ENCODE measurements at regions not wholly inside any gene's neighbourhood (a gene's known extent, or its start where the extent isn't known, plus 50 kb on each side); places are given as distances from the start of the nearest gene placed in this dataset.

DNA sequence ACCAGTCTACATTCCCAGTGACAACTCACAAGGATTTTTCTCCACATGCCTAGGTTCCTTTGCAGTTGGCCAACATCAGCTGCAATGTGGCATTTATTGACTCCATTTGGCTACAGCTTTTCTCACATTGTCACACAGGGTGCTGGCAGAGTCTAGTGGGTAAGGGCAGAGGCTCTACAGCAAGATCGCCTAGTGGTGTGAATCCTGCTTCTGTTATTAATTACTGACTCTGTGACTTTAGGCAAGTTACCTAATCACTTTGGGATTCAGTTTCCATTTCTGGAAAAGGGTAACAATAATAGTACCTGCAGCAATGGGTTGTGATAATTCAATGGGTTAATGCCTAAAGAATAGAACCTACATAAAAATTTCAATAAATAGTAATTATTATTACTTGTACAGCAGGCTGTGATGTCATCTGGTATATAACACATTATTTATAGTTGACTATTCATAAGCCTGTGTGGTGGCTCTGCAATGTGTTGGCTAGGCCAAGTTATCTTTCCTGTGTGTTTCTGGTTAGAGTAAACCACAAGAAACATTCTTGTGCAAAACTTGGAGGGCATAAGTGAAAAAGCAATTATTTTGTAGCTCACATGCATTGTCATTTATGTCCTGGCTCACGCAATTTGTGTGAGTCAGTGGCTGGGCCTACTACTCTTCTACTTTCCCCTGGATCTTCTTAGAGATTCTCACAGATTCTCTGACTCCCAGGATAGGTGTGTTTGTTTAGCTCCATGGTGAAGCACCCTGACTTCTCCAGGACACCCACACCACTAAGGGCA is 59.5 kb downstream of the PTGS2 start:
- peak; percentile 43 for DNase-seq

- peak; percentile 75 for DNase-seq
These were observed 61.6 kb downstream of the PTGS2 start for GRCh38 chr1:186618401-186619170.

DNA sequence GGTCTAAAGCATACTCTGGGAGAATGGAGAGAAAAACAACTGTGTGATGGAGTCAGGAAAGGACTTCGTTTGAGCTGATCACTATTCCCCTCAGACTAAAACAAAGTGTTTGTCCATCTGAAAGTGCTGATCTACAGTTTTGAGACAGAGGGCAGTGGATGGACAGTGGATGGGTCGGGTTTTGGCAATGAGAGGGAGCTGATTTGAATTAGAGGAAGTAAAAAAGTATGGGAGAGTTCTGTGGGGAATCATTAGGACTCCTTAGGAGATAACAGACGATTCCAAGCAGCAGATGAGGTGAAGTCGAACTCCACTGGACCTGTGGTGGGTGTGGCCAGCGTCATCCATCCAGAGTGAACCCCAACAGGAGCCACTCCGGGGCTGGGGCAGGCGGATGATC is 62.3 kb downstream of the PTGS2 start:
- DNase-seq: peak; percentile 20

GRCh38 chr1:186616511-186616910 is 63.7 kb downstream of the PTGS2 start:
- no peak for DNase-seq

DNA sequence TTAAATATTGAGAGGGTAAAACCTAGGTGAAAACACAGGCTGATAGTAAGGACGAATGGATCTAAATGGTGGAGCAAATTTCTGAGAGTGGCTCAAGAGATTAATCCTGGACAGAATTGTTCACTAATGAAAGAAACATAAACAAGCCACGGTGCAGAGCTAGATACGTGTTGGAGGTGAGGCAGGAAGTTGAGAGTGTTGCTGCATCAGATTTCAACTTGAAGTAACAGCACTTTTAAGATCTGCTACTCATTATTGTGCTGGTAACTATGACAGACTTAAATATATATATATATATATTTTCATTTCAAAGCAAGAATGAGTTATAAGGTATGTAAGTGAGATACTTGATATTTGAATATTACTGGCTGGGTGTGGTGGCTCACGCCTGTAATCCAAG is 64.9 kb downstream of the PTGS2 start:
- DNase-seq: no peak

GRCh38 chr1:186611156-186611555 is 69.1 kb downstream of the PTGS2 start:
- DNase-seq: no peak

DNA sequence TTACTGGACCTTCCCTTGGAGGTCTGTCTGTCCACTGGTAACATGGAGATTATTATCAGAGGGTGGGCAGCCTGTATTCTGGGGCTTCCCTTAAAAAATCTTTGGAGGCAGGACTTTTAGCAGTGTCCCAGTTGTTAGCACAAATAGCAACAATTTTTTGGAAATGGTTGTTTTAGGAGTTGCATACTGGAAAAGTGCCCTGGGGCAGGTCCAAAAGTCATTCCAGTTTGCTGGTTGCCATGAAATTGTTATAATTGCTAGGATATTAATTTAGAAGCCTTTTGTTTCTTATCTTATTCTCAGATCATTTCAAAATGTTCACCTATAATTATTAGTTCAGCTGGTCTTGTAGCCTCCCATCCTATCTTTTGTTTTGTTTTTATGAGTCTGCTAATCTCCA is 71.0 kb downstream of the PTGS2 start:
- DNase-seq: no peak

DNA sequence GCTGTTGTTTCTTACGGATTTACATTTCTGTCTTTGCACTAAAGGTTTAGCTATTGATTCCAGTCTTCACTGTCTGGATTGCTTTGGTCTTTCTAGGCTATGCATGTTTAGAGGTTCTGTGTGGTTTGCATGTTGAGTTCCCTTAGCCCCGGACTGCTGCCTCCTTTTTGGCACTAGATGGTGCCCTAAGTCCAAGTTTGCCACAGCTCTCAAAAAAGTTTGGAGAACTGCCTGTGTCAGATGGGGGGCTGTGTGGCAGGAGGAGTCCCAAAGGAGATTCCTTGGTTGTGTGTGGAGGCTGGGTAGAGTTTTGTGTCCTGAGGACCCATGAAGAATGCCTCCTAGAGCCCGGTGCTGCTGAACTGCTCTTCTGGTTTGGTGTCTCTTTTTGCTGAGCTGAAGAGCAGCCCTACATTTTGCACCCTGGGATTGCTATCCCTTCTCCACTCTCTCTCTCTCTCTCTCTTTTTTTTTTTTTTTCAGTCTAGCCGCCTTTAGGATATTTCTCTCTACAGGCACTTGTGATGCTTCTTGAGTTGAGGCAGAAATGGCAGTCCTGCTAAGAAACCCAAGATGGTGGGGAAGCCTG is 74.4 kb downstream of the PTGS2 start:
- peak; percentile 39 for DNase-seq

DNA sequence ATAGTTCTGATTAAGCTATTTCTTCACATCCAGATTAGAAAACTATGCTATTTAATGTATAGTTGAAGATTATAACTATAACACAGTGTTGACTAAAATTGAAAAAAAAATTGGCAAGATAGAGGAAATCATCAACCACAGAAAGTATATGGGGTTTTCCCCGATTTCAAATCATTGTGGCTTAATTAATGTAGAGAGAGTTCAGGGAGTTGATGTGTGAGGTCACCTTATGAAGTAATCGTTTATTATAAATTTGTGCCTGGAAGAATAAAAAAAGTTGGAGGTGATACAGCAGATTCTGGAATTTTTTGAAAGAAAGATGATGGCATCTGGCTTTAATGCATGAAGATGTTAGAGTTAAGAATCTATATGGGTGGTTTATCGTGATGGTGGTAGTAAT is 84.3 kb downstream of the PTGS2 start:
- DNase-seq: no peak

GRCh38 chr1:186578325-186579016 is 101.8 kb downstream of the PTGS2 start:
- no peak for DNase-seq

DNA sequence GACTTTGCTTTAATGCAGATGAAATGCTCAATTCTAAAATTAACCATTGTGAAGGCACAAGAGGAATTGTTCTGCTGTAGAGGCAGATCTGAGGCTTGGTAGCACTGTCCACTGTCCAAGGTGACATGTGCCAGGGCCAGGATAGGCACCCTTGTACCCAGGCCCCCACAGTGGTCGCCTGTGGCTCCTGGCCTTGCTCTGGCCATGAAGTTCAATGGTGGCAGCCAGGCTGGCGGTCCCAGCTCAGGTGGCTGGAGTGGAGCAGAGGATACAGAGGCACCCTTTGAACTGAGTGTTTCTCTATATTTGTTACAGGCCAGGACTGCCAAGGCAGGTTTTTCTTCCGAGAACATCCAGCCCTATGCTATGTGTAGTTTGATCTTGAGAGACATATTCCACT is 102.6 kb downstream of the PTGS2 start:
- DNase-seq: no peak

- DNase-seq: no peak
These were observed 103.0 kb downstream of the PTGS2 start for GRCh38 chr1:186577216-186577615.

DNA sequence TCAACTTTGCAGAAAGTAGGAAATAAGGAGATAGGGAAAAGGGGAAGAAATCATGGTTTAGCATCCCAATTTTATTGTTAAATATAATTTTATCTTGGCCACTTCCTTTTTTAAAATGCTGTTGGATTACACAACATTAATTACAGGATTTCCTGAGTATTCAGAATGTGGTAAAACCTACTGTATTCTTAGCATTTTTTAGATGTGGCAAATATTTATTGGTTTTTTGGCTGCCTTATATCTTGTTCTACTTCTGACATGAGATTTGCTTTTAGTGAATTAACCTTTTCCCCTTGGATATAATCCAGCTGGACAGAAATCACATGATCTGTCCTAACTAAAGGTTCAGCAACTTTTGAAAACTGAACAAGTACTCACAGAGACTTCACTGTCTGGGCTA is 104.9 kb downstream of the PTGS2 start:
- DNase-seq: no peak

DNA sequence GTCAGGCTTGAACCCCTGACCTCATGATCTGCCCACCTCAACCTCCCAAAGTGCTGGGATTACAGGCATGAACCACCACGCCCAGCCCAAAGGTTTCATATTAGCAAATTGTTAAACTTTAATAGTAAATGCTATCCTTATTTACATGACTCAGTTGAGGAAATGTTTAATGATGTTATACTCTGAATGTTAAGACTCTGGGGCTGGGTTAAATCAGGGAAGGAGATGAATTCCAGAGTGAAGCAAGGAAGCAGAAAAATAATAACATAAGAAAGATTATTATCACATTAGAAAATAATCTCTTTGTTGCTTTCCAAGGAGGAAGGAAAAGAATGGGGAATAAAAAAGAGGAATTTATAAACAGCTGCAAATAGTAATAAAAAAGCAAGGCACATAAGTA is 105.3 kb downstream of the PTGS2 start:
- no peak for DNase-seq

DNA sequence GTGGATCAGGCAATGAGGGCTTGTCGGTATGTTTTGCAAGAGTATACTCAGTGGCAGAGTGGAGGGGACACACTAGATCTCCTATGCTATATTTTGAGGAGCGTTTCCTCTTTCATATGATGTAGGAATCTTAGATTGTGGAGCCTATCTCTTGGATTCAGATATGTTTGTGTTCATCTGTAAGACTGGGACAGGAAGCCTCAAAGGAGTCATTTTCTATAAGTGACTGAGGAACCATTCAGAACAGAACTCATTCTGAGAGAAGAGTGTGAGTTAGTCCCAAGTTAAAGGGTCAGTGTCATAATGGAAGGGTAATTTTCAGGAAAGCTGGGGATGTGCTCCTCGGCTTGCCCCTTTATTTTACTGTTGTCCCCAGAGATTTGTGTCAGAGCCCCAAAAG is 107.7 kb downstream of the PTGS2 start:
- DNase-seq: no peak

DNA sequence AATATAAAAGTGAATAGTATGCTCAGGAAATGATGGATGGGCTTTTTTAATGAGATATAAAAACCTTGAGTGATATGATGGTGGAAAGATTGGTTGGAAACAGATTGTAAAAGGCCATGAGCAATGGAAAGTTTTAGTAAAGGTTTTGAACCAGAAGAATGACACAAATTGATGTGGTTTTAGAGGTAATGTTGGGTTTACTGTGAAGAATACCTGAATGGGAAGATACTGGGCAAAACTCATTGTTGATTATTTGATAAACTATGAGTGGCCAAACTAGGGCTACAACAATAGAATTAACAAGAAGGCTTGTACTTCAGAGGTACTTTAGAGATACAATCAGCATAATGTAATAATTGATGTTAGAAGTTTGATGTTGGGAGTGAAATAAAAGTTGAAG is 108.5 kb downstream of the PTGS2 start:
- DNase-seq: no peak

DNA sequence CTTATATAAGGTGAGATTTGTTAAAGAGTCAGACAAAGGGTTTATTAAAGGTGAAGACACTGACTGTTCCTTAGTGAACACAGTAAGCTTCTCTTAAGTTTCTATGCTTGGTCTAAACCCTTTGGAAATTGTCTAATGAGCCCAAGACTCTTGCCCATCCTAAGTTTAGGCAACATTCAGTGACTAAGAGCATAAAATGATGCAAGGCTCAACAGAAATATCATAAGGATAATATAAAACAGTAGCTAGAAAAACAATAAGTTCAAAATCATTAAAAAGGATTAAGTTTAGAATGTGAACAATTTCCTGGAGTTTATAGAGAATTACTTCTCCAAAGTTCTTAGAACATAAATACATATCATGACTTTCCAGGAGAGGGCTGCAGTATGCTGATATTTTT is 108.9 kb upstream of the PDC start:
- no peak for DNase-seq

DNA sequence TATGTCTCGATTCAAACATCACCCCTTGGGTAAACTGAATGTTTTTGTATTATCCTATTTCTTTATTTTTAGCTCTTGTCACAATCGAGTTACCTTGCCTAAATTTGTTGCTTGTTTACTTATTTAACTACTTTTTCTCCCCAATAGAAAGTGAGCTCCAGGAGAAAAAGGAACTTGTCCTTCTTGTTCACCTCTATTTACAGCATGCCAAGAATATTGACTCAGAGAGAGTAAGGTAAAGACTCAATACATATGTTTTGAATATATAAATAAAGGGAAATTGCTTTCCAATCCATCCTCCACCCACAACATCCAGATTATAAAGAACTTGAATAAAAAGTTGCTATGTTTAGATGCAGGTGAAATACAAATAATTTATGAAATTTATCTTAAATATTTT is 107.3 kb upstream of the PDC start:
- no peak for DNase-seq

DNA sequence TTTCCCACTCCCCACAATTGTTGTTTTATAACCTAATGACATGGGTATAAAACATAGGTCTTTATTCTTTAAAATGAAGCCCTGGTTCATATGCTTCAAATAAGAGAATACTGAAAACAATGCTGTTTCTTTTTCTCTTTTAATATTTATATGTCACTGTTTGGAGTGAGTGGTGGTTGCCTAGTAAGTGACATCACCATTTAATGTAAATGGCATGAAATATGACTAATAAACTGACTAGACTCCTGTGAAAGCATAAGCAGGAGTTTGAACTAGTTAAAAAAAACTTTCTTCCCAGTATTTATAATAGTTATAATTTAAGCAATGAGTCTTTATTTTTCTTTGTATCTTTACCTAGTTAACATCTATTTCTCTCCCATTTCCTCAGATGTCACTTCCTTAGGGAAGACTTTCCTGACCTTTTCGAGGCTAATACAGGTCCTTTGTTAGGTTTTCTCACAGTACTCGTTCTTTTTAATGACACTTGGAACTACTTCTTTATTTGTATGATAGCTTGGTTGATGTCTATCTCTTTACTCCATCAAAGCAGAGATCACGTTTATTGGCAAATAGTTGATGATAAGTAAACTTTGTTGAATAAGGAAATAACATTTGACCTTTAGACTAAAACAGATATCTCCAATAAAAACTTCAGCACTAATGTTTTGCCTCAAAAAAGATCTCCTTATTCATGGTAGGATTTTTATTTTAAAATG is 105.4 kb upstream of the PDC start:
- no peak for DNase-seq

DNA sequence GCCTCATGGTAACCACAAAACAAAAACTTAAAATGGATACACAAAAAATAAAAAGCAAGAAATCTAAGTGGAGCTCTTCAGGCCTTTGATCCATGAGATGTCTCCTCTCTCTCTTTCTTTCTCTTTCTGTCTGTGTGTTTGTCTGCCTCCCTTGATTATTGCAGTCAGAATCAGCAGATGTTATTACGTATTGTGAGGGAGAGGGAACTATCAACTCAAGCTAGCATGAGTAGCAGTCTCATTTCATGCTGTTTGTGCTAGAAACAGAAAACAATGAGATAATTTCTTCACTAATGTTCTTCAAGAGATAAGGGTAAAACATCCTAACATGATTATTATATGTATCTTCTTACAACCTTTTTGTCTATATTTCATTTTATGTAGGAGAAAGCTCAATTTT is 103.7 kb upstream of the PDC start:
- no peak for DNase-seq

GRCh38 chr1:186559601-186560116 is 98.7 kb upstream of the PDC start:
- DNase-seq: no peak

- DNase-seq: no peak
These were observed 96.3 kb upstream of the PDC start for GRCh38 chr1:186557147-186557777.

All from CD4-positive, alpha-beta T cell treated with Interleukin-15 for 1 hour (primary cell).